GM21717 (cell line): ENCODE measurements at regions not wholly inside any gene's neighbourhood (a gene's known extent, or its start where the extent isn't known, plus 50 kb on each side); places are given as distances from the start of the nearest gene placed in this dataset.
"Not testable (repeated sequence)": the region's sequence is repeated elsewhere in the genome, so short reads cannot be mapped to it uniquely, and the experiment has no call there.

Experiments
- ATAC-seq: cut with Tn5 transposase; IDR thresholded peaks from one replicate; pipeline ENCODE4 v1.9.1; 2021; ENCODE audit warnings: mild to moderate bottlenecking, moderate library complexity; ENCODE audit not compliant: unreplicated experiment

DNA sequence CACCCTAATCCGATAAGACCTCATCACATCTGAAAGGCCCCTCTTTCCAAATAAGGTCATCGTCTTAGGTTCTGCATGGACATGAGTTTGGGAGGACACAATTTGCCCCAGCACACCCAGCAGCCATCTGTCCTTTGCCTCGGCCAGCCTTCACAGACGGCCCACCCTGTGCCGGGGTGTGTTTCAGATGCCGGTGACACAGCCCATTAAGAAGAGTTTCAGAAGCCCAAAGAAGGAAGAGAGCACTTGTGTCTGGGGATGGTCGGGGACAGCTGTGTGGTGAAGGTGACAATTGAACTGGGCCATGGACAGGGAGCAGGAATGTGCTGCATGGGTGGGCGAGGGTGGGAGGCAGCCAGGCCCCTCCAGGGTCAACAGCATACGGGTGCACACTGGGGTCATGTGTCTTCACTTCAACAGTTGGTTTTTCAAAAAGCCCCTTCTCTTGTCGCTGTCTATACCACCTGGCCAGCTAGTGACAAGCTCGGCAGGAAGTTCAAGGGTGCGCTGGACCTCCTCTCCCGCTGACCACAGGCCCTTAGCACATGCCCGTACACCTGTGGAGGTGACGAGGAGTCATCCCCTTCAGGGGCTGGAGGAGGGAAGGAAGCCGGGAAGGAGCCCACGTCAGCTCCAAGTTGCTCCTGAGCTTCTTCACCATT is 183.1 kb downstream of the C16orf95 start:
- ATAC-seq, result no peak

DNA sequence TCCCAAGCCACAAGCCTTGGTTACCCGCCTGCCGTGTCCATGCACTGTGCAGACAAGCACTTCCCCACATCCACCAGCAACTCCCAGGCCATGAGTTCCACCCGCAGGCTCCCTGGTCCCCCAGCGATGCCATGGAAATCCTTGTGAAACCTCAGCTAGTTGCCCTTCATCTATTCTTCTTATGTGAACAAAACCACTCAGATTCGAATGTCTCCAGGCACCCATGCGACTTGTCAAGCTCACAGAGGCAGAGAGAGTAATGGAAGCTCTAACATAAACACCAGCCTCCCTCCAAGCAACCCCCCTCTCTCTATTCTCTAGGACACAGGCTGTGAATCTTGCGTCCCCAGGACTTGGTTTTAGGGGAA is 182.6 kb downstream of the C16orf95 start:
- no peak for ATAC-seq

DNA sequence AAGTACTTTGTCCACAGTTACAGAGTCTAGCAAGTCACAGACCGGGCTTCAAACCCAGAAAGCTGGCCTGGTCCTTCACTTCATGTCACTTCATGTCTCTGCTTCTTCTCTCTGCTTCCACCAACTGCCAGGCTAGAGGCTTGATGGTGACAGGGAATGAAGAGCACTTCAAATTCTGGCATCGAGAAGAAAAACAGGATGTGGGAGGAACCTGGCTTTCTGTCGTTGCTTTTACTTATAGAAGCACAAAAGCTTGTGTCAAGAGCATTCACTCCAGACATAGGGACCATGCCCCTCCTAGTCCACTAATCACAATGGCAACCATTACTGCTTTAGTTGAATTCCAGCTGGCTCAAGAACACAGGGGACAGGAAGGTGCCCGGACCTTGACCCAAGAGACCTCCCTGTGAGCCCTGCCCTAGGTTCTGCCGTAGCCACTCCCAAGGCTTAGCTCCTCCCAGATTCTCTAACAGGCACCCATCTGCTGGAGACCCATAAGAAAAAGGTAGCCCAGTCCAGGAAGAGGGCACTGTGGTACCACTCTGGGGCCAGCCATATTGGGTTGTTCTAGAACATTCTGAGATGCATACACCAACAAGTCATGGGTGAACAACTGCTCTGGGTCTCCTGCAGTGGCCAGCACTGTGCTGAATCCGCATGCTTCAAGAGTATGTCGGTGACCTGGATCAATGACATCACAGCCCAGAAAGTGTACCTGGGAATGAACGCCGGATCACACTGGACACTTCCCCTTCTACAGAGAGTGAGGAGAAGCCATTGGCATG is 181.8 kb downstream of the C16orf95 start:
- no peak for ATAC-seq

DNA sequence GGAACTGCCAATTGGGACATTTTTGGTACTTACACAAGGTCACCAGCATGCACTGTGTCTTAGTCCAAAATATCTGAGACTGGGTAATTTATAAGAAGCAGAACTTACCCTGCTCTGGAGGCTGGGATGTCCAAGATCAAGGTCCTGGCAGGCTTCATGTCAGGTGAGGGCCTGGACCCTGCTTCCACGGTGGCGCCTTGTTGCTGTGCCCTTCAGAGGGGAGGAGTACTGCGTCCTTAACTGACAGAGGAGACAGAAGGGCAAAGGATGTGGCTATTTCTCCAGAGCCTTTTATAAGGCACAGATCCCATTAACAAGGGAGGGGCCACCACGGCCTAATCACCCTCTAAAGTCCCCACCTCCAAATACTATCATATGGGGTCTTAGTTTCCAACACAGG is 178.9 kb downstream of the C16orf95 start:
- no peak for ATAC-seq

DNA sequence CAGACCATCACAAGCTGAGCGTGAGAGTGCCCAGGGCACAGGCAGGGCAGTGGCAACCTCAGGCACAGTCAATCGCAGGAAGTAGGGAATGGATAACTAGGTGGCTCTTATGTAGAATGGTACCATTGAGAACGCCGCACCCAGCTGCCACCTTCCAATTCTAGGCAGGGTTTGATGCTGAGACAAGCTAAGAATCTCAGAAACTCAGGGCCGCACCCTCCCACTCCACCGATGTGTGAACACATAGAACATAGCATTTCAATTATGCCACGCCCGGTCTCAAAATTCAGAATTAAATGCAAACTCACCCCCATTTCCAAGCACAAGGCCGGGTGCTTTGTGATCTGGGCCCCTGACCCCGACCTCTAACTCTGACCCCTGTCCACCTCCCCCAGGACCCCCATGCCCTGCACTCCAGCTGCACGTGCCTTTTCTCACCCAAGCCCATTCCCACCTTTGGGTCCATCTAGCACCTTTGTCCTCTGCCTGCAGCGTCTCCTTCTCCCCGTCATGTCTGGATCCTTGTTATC is 178.4 kb downstream of the C16orf95 start:
- ATAC-seq, result no peak

DNA sequence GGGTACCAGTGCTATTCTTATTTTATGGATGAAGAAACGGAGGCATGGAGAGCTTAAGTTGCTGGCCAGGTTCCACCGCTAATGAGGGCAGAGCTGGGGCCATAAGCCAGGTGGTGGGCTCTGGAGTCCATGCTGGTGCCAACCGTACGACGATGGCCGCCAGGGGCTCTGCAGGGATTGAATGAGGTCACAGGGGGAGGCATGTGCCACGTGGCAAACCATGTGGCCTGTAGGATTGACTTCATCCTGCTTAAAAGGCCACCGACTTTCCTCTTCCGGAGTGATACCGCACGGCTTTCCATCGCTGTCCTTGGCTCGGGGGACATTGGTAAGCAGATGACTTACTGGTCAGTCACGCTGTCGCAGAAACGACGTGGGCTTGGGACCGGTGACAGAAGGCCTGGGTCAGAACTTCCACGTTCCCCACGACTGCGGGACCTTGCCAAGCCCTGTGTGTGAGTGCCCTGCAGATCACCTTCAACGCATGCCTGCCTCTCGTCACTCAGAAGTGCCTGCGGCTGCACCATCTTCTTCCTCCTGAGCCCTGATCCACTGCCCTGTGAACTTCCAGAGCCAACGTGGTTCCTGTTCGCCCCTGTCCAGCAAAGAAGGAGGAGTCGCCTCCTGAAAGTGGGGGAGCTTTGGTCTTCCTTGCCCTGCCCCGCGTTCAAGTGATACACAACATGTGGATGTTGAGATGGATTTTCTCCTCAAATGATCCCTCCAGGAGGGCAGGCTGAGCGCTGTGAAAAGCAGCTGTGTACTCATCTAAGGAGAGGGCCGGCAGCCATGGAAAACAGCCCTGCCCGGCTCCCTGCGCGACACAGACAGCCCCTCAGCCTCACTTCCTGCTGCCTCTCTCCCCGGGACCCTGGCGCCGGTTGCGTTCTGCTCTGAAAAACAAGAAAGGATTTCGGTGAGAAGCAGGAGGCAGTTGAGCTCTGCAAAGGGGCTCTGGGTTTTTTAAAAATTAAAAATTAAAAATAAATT is 176.7 kb downstream of the C16orf95 start:
- no peak for ATAC-seq

DNA sequence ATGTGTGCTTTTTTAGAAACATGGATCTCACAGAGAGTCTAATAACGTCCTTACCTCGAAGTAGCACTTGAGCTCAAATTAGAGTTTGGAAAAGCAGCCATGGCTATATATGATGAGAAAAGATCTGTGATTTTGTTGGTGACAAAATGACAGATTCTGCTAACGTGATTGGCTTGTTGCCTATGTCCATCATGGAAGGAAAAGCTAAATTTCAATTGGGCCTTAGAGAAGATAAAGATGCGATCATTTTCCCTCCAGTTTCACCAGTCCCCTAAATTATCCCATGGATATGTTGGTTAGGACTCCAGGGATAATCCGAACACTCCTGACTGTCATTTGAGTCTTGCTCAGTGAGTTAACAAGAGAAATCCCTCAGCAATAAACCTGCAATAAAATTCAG is 175.8 kb downstream of the C16orf95 start:
- ATAC-seq, result no peak

DNA sequence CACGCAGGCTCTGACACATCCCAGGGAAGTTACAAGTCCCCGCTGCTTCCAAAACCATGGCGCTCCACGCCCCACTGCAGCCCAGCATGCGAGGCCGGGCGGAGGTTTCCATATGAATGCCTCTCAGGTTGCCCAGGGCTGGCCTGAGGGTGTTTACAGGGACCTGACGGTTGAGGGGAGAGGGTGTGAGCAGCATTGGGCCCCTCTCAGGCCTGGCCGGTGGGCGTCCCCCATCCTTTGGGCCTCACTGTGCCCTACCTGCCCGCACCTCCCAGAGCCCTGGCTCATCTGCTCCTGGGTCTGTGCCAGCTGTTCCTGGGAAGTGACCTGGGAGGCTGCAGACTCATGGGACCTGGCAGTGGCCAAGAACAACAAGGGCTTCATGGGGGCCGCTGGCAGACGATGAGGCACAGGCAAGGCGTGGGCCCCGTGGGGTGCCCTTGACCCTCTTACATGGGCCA is 173.5 kb downstream of the C16orf95 start:
- no peak for ATAC-seq

DNA sequence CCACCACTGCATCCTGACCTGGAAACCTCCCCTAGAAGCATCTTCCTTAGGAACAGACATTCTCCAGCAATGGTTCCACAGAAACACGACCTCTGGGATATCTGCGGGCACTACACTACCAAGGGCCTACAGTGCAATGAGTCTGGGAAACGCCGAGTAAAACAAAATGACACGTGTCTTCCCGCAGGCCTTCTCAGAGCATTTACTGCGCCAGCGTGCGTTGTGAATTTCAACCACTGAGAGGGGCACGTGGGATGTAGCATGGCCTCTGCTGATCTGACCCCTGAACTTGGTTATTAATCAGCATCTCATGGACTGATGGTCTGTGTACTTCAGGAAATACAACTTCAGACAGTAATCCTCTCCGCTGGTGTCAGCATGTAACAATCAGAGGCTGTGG is 173.0 kb downstream of the C16orf95 start:
- ATAC-seq, result no peak

DNA sequence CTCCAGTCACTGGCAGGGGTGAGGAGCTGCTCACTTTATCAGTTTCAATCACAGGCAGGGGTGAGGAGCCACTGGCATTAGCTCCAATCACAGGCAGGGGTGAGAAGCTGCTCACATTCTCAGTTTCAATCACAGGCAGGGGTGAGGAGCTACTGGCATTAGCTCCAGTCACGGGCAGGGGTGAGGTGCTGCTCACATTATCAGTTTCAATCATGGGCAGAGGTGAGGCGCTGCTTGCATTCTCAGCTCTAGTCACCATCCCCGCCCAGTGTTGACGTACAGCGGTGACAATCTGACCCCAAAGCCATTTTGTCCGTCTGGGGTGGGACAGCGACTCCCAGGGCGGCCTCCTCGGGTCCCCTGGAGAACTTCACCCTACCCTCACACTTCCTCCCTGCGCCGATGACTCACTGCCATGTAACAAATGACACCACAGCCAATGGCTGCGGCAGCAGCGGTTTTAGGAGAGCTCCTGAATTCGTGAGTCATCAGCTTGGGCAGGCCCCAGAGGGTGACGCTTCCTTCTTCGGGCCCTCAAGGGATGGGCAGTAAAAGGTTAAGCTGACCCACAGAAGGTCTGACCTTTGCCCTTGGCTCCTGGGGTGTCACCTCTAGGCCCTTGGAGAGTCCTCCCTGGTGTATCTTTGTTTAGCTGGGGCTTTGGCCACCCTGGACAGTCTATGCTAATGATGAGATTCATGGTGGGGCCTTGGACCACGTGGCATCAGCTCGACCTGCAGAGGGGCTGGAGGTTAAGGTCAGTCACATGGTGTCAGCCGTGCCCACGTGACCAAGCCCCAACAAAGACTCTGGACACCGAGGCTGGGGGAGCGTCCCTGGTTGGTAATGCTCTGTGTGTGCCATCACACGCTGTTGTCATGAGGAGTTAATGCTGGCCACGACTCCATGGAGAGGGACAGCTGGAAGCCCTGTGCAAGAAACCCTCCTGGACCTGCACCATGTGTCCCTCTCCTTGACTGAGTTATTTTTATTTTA is 171.7 kb downstream of the C16orf95 start:
- ATAC-seq, result no peak

DNA sequence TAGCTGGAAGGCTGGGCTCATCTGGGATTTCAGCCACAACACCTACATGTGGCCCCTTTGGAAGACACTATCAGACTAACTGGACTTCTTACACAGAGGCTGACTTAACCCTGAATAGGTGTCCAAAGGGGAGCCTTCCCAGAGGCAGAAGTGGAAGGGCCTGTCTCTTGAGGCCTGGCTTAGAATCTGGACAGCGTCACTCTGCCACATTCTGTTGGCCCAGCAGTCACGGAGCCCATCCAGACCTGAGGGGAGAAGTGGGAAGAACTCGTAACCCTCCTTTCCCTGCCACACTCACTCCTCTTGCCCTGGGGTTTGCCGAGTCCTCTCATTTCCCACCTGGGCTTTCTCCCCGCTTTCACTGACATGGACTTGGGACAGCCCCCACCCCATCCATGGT is 170.5 kb downstream of the C16orf95 start:
- no peak for ATAC-seq

DNA sequence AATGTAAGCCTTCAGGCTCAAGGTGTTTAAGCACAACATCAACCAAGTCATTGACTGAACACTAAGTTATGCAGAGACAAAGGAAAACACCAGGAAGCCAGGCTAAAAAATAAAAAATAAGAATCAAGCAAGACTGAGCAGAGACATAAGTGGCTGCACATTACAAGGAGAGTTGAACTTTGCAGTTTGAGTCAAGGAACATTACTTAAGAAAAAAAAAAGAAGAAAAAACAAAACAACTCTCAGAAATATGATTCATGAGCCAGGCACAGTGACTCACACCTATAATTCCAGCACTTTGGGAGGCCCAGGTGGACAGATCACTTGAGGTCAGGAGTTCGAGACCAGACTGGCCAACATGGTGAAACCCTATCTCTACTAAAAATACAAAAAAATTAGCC is 168.1 kb downstream of the C16orf95 start:
- ATAC-seq, result no peak

DNA sequence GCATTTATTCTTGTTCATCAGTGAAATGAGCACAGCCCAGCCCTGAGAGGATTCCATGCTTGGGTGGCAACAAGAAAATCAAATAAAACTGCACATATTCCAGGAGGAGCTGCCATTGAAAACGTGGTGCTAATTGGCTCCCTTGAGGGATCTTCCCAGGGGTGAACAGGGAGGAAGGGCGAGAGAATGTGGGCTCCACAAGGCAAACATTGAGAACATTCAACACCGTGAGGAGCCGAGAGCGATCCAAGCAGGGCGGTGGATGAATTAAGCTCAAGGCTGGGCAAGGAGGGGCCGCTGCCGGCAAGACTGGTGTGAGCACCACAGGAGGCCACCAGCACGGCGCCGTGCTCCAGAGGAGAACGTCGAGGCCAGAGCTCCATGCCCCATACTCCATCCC is 166.9 kb downstream of the C16orf95 start:
- ATAC-seq, result no peak

DNA sequence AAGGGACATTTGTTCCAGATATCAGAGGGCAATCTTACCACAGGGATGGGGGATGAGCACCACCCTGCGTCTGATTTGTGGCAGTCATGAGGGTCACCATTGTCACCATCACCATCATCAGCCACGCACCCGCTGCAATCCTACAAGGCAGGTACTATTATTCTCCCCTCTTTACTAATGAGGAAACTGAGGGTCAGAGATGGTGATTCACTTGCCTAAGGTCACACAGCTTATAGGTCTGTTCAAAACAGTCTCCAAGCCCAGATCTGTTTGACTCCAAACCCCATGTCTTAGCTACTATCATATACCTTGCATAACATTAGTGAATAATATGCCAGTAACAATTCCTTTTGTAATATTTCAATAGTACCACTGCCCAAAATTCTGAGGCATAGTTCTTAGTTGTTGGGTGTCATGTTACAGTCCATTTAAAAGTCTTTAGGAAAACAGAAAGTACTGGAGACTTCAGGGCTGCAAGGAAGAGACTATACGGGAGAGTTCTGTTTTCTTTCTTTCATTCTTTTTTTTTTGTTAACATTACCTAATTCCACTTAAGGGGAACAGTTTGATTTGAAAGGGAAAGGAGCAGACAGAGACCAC is 166.4 kb downstream of the C16orf95 start:
- no peak for ATAC-seq

DNA sequence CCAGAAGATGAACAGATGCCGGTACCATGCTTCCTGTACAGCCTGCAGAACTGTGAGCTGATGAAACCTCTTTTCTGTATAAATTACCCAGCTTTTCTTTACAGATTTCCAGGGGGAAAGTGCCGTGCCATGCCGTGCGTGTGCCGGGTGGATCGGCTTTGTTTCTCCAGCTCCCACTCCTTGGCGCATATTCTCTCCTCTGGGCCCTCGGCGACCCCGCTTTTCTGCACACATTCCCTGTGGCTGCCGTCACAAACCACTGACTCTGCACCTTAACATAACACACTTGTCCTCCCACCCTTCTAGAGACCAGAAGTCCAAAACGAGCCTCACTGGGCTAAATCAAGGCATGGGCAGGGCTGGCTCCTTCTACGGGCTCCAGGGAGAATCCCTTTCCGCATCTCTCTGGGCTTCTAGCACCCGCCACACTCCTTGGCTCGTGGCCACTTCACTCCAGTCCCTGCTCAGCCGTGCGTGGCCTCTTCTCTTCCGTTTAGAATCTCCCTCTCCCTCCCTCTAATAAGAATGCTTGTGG is 164.9 kb downstream of the C16orf95 start:
- no peak for ATAC-seq

DNA sequence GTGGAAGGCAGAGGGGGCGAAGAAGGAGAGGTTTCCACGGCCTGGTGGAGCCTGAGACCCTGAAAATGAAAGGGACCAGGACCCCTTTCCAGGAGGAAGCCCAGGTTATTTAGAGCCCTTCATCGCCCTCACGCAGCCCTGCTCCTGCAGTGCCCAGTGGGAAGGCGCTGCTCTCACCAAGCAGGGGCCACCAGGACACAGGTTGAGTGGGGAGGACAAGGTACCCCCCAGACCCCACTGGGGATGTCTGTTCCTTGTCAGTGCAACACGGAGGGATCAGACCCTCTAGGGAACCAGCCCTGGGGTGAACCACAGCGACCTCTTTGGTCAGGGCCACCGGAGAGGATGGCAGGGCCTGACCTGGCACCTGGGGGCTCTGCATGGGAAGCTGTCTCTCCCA is 163.9 kb downstream of the C16orf95 start:
- no peak for ATAC-seq

DNA sequence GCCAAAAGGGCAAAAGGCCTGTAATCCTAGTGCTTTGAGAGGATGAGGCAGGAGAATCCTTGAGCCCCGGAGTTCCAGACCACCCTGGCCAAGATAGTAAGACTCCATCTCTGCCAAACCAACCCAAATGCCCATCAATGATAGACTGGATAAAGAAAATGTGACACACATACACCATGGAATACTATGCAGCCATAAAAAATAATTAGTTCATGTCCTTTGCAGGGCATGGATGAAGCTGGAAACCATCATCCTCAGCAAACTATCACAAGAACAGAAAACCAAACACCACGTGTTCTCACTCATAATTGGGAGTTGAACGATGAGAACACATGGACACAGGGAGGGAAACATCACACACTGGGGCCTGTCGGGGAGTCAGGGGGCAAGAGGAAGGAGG is 161.9 kb downstream of the C16orf95 start:
- ATAC-seq, result not testable (repeated sequence)

DNA sequence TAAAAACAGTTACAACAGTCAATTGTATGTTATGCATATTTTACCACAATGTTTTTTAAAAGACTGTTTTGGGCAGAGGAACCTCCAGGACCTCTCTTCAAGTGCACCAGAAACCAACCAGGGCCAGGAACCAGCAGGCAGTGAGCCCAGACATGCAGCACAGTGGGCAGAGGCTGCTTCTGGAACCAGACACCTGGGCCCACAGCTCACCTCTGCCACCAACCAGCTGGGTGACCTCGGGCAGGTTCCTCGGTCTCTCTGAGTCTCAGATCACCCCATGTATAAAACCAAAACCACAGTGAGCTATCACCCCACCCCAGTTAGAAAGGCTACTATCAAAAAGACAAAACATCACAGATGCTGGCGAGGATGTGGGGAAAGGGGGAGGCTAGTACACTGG is 161.0 kb downstream of the C16orf95 start:
- ATAC-seq, result no peak

DNA sequence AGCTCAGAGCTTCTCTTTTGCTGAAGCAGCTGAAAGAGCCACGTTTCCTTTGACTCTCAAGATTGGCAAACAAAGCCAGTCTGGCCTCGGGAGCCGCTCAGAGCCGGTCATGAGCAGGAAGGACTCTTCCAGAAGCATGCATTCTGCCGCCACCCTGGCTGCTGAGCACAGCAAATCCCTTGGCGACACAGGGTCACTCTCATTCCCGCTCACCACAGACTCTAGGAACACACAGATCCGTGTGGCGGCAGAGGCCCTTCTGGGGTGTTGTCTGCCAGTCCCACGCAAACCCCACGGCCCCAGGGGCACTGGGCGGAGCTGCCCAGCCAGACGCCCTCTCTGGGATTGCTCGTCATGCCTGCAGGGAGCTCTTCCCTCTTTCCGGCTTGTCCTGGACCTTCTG is 157.0 kb downstream of the C16orf95 start:
- ATAC-seq, result no peak
